ENCODE measurements at regions not wholly inside any gene's neighbourhood (a gene's known extent, or its start where the extent isn't known, plus 50 kb on each side); places are given as distances from the start of the nearest gene placed in this dataset.

- H3K4me3 ChIP-seq (replicated peaks; ENCODE audit: low read depth, low read length): no peak overlapping the region
- TF ChIP-seq CTCF (IDR thresholded peaks at IDR 0.05; ENCODE audit: low read length, missing control alignments): no peak
- DNase-seq (ENCODE audit: low read depth): no peak
These were observed 147.8 kb upstream of the SLC24A2 start for GRCh38 chr9:19936598-19936997.

GRCh38 chr9:19935422-19935821, 146.6 kb upstream of the SLC24A2 start:
- no peak for DNase-seq (ENCODE audit: low read depth)
- H3K4me3 ChIP-seq (replicated peaks; ENCODE audit: low read depth, low read length): no peak overlapping the region
- no peak for TF ChIP-seq CTCF (IDR thresholded peaks at IDR 0.05; ENCODE audit: low read length, missing control alignments)

GRCh38 chr9:19934301-19934871, 145.5 kb upstream of the SLC24A2 start:
- peak; percentile 42 for DNase-seq (ENCODE audit: low read depth)
- H3K4me3 ChIP-seq (replicated peaks; ENCODE audit: low read depth, low read length): peak overlapping the region; percentile 49

GRCh38 chr9:19931098-19931890, 142.5 kb upstream of the SLC24A2 start:
- DNase-seq (ENCODE audit: low read depth): no peak
- TF ChIP-seq CTCF (IDR thresholded peaks at IDR 0.05; ENCODE audit: low read length, missing control alignments): no peak
- no peak overlapping the region for H3K4me3 ChIP-seq (replicated peaks; ENCODE audit: low read depth, low read length)

More at GRCh38 chr9:19934301-19934871, 145.5 kb upstream of the SLC24A2 start:
- TF ChIP-seq CTCF (IDR thresholded peaks at IDR 0.05; ENCODE audit: low read length, missing control alignments): no peak

- no peak for DNase-seq (ENCODE audit: low read depth)
- H3K4me3 ChIP-seq (replicated peaks; ENCODE audit: low read depth, low read length): no peak overlapping the region
- TF ChIP-seq CTCF (IDR thresholded peaks at IDR 0.05; ENCODE audit: low read length, missing control alignments): no peak
These were observed 138.7 kb upstream of the SLC24A2 start for GRCh38 chr9:19927560-19927959.

GRCh38 chr9:19926774-19927173, 137.9 kb upstream of the SLC24A2 start:
- no peak for DNase-seq (ENCODE audit: low read depth)
- TF ChIP-seq CTCF (IDR thresholded peaks at IDR 0.05; ENCODE audit: low read length, missing control alignments): no peak
- H3K4me3 ChIP-seq (replicated peaks; ENCODE audit: low read depth, low read length): no peak overlapping the region
